GM19238 (cell line): ENCODE measurements at regions not wholly inside any gene's neighbourhood (a gene's known extent, or its start where the extent isn't known, plus 50 kb on each side); places are given as distances from the start of the nearest gene placed in this dataset.
"Not testable (repeated sequence)": the region's sequence is repeated elsewhere in the genome, so short reads cannot be mapped to it uniquely, and the experiment has no call there.

Experiments
- DNase-seq: peaks from one replicate; pipeline ENCODE4 v3.0.0; 2011; ENCODE audit warnings: low spot score; ENCODE audit not compliant: insufficient read length

GRCh38 chr13:33340631-33341030 lies 55.1 kb upstream of the STARD13 start:
- no peak for DNase-seq

- no peak for DNase-seq
Observed at GRCh38 chr13:33341861-33342452, 56.4 kb upstream of the STARD13 start.

DNA sequence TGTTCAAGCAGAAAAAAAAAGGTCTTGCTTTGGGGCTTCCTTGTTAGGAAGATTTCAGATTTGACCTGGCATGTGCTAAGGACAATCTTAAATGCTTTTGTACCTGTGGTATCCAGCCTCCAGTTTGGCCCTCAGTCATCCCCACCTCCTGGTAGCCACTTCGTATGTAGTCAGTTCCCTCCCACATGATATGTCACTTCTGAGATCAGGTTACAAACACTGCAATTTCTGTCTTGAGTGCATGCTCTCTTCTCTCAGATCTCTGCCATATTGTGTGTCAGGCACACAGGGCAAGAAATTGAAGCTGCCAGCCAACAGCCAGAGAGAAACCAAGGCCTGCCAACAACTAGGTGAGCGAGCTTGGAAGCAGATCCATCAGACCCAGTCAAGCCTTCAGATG lies 60.3 kb upstream of the STARD13 start:
- DNase-seq = no peak

GRCh38 chr13:33347861-33348260 lies 62.3 kb upstream of the STARD13 start:
- DNase-seq = no peak

- DNase-seq = no peak
Observed at GRCh38 chr13:33348366-33348765, 62.8 kb upstream of the STARD13 start.

- DNase-seq = no peak
Observed at GRCh38 chr13:33349288-33349985, 63.9 kb upstream of the STARD13 start.

- DNase-seq = no peak
Observed at GRCh38 chr13:33349986-33350826, 64.7 kb upstream of the STARD13 start.

DNA sequence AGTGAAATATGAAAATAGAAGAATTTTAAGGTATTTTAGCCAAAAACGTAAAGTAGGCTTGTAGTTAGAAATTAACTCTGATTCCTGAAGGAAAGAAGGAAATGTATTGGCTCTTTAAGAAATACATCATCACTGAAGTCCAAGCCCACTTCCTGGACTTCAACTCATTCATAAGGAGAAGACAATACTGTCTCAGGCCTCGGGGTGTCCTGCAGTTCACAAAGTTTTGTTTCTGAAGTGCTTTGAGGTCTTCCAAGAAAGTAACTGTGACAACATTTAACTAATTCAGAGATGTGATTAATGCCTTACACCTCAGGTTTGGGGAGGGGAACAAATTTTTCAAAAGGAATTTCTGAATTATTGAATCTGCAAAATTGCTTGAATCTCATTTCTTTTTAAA lies 65.8 kb upstream of the STARD13 start:
- no peak for DNase-seq

DNA sequence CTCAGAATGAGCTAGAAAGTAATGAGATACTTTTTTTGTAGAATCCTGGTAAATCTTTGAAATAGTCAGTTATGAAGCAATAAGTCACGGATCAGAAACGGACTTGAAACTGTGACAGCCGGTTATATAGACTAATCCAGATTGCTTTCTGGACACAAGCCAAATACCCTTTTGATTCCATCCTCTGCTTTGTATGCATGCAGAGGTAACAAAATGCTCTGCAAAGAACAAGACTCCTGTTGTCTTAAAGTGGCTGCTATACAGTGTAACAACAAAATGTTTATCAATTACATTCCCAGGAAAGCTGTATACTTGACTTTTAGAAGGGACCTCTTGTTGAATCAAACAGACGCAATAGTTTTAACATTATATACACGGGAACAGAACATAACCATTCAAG lies 66.5 kb upstream of the STARD13 start:
- DNase-seq = no peak

DNA sequence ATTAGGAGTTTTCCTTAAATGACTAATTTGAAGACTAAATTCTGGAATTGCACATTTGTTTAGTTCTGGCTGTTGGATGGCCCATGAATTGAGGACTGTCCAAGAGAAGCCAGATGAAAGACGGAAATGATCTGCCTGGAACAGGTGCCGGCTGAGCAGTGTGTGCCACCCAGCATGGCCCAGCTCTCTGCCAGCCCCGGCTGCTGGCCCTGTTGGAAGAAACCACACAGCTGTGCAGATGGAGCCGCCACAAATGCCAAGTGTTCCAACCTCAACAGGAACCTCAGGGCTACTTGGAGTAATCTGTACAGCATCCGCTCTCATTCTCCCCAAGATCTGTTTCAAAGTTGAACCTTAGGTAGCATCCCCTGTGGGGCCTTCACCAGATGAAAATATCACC lies 67.0 kb upstream of the STARD13 start:
- DNase-seq = no peak

DNA sequence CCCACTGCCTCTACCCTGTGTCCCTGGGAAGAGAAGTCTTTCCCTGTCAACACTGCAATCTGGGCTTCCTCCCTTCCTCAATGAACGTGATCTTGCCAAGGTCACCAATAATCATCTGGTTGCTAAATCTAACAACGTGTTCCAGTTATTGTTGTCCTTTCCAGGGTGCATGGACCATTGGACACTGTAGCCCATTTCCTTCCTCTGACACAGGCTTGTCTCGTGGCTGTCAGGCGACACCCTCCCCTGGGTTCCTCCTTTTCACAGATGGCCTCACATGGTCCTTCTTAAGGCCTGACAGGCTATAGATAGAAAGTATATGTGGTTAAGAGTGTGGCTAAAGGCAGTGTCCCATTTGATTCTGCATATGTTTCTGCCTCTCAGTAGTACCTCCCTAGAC lies 67.7 kb upstream of the STARD13 start:
- peak; percentile 24 for DNase-seq

DNA sequence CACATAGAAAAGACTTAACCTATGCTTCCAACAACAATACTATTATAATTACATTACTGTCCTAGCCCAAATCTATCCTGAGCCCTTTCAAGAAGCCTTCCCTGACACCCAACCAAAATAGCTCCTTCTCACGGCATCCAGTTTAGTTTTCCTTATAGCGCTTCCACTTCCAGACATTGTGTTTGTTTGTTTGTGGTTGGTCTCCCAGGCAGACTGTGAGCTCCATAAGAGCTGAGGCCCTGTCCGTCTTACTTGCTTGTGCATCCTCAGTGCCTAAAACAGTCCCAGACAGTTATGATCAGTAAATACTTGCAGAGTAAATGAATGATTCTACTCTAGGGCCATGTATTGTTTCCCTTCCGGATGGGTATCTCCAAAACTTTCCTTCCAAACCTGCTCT lies 68.1 kb upstream of the STARD13 start:
- DNase-seq = no peak

GRCh38 chr13:33355201-33355895 lies 69.8 kb upstream of the STARD13 start:
- no peak for DNase-seq

DNA sequence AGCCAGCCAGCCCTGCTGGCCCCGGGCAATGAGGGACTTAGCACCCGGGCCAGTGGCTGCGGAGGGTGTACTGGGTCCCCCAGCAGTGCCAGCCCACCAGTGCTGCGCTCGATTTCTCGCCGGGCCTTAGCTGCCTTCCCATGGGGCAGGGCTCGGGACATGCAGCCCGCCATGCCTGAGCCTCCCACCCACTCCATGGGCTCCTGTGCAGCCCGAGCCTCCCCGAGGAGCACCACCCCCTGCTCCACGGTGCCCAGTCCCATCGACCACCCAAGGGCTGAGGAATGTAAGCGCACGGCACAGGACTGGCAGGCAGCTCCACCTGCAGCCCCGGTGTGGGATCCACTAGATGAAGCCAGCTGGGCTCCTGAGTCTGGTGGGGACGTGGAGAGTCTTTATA lies 72.5 kb upstream of the STARD13 start:
- not testable (repeated sequence) for DNase-seq

DNA sequence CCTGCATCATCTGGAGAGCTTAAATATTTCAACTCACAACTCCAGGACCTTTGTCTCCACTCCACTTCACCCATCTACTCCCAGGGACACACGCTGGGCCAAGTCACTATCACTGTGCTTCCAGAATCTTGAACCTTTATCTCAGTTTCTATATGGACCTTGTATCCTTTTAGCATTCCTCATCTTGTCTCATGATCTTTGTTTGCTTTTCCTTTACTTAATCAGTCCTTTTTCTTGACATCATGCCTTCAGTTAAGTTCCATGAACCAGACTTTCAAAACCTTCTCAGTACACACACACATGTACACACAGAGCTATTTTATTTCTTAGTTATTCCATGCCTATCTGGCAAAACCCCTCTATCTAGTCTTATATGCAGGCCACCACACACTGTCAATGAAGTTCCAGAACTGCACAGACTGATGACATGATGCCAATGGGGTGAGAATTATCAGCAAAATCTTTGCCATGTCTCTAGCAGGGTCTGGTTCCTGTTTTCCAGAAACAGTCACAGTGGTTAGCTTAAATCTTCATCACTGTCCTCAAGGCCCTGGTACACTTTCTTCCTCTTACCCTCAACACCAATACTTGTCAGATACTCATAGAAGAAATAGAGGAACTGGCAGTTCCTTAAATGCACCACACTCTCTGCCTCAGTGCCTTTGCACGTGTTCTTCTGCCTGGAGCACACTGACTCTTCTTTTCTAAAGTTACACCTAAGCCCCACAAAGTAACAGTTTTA lies 77.6 kb upstream of the STARD13 start:
- no peak for DNase-seq

GRCh38 chr13:33364192-33364591 lies 78.6 kb upstream of the STARD13 start:
- no peak for DNase-seq

GRCh38 chr13:33366469-33367062 lies 81.0 kb upstream of the STARD13 start:
- DNase-seq = no peak

GRCh38 chr13:33367171-33367895 lies 81.8 kb upstream of the STARD13 start:
- DNase-seq = no peak

DNA sequence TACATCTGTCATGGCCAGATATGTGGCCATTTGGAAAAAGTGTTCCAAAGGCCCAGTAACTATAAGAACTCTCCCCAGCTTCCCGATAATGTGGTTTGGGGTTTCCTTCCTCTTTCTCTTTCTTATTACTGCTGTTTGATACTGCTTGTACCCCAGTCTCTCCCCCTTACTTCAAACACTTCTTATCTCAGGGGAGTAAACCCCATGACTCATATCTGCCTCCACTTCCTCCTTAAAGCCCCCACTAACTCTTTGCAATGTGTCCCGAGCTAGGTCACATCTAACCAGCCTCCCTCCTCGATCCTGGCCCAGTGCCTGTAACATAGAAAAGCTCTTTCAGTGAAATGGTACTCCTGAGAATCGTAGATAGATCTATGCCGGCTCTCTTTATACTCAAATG lies 82.4 kb upstream of the STARD13 start:
- no peak for DNase-seq

- DNase-seq = no peak
Observed at GRCh38 chr13:33369073-33369472, 83.5 kb upstream of the STARD13 start.
